OCI-LY3 (cell line): ENCODE measurements at regions not wholly inside any gene's neighbourhood (a gene's known extent, or its start where the extent isn't known, plus 50 kb on each side); places are given as distances from the start of the nearest gene placed in this dataset.

Experiments used
- H2AFZ ChIP-seq: fragments of 200-600, 300-600 bp; shearing (Covaris generic); 2 replicates; pipeline ENCODE4 v1.6.0; 2014; ENCODE audit warnings: antibody characterized with exemption, low read depth, low read length
- H3K27ac ChIP-seq: fragments of 200-600, 300-600 bp; sonication (generic); 2 replicates; pipeline ENCODE4 v1.5.1; 2014; ENCODE audit warnings: mild to moderate bottlenecking, low read length, moderate library complexity, mixed read lengths
- H3K27me3 ChIP-seq: fragments of 200-600, 300-600 bp; sonication (generic); 2 replicates; pipeline ENCODE4 v1.6.1; 2014; ENCODE audit warnings: low read depth, low read length, mixed read lengths
- H3K36me3 ChIP-seq: fragments of 200-600, 300-600 bp; sonication (generic); replicated peaks from 2 replicates; pipeline ENCODE3; 2014; ENCODE audit warnings: low read depth, low read length, mixed read lengths
- H3K4me1 ChIP-seq: fragments of 300-600, 200-600 bp; sonication (generic); 2 replicates; pipeline ENCODE4 v1.6.1; 2014; ENCODE audit warnings: low read length, mixed read lengths
- H3K4me2 ChIP-seq: fragments of 200-600, 300-600 bp; sonication (generic); 2 replicates; pipeline ENCODE4 v1.6.1; 2014; ENCODE audit warnings: low read length, mixed read lengths
- H3K4me3 ChIP-seq: fragments of 300-600, 200-600 bp; sonication (generic); 2 replicates; pipeline ENCODE4 v1.5.1; 2014; ENCODE audit warnings: antibody characterized with exemption, mild to moderate bottlenecking, low read length, moderate library complexity
- H3K79me2 ChIP-seq: fragments of 300-600, 200-600 bp; shearing (Covaris generic); 2 replicates; pipeline ENCODE4 v1.6.1; 2014; ENCODE audit warnings: mild to moderate bottlenecking, low read length, mixed read lengths
- H3K9ac ChIP-seq: fragments of 300-600, 200-600 bp; shearing (Covaris generic); 2 replicates; pipeline ENCODE4 v1.6.0; 2014; ENCODE audit warnings: mild to moderate bottlenecking, low read length, moderate library complexity
- H3K9me3 ChIP-seq: fragments of 200-600, 300-600 bp; shearing (Covaris generic); 2 replicates; pipeline ENCODE4 v1.6.1; 2014; ENCODE audit warnings: low read length, mixed read lengths; ENCODE audit not compliant: insufficient read depth
- H4K20me1 ChIP-seq: fragments of 200-600, 300-600 bp; sonication (generic); 2 replicates; pipeline ENCODE4 v1.6.1; 2016; ENCODE audit warnings: low read length, mixed read lengths; ENCODE audit not compliant: insufficient read depth
- CTCF ChIP-seq: fragments of 200-600, 300-600 bp; sonication (generic); IDR thresholded peaks from 2 replicates; pipeline ENCODE4 v1.5.1; 2014; ENCODE audit warnings: antibody characterized with exemption, low read length, low read depth
- EZH2phosphoT487 ChIP-seq: fragments of 200-600 bp; shearing (Covaris generic); IDR thresholded peaks from 2 replicates; pipeline ENCODE4 v1.6.1; 2018; ENCODE audit warnings: antibody characterized with exemption, mixed run types, low read depth

- H4K20me1 ChIP-seq, result no peaks in the 10 kb centered on the region
- H3K27me3 ChIP-seq, result no peaks in the 10 kb centered on the region
- H3K36me3 ChIP-seq, result no peaks in the 10 kb centered on the region
- no peak overlapping the region for H3K9ac ChIP-seq
- H3K27ac ChIP-seq, result no peak overlapping the region
- no peaks in the 10 kb centered on the region for H3K79me2 ChIP-seq
- H3K4me1 ChIP-seq, result no peaks in the 10 kb centered on the region
- H3K4me3 ChIP-seq, result no peak overlapping the region
- TF ChIP-seq CTCF (no peak), EZH2phosphoT487 (no peak)
- H3K4me2 ChIP-seq, result no peak overlapping the region
- H2AFZ ChIP-seq, result no peak overlapping the region
- no peaks in the 10 kb centered on the region for H3K9me3 ChIP-seq
Measured at GRCh38 chr4:175281894-175282293, 363.7 kb downstream of the ADAM29 start.

- Histone ChIP-seq H3K9me3 (no peaks in the 10 kb centered on the region), H3K36me3 (no peaks in the 10 kb centered on the region), H3K27ac (no peak overlapping the region), H3K4me2 (no peak overlapping the region), H3K27me3 (no peaks in the 10 kb centered on the region), H4K20me1 (no peaks in the 10 kb centered on the region), H3K4me1 (no peaks in the 10 kb centered on the region), H2AFZ (no peak overlapping the region), H3K4me3 (no peak overlapping the region), H3K79me2 (no peaks in the 10 kb centered on the region), H3K9ac (no peak overlapping the region)
- TF ChIP-seq EZH2phosphoT487 (no peak), CTCF (no peak)
Measured at GRCh38 chr4:175282407-175282806, 364.2 kb downstream of the ADAM29 start.

GRCh38 chr4:175290401-175290800, 372.2 kb downstream of the ADAM29 start:
- Histone ChIP-seq H3K9me3 (no peaks in the 10 kb centered on the region), H3K27ac (no peak overlapping the region), H3K4me1 (no peaks in the 10 kb centered on the region), H3K9ac (no peak overlapping the region), H3K4me3 (no peak overlapping the region), H3K27me3 (no peaks in the 10 kb centered on the region), H3K36me3 (no peaks in the 10 kb centered on the region), H3K4me2 (no peak overlapping the region), H4K20me1 (no peaks in the 10 kb centered on the region), H2AFZ (no peak overlapping the region), H3K79me2 (no peaks in the 10 kb centered on the region)
- TF ChIP-seq EZH2phosphoT487 (no peak), CTCF (no peak)

- H3K27me3 ChIP-seq, result no peaks in the 10 kb centered on the region
- no peaks in the 10 kb centered on the region for H3K79me2 ChIP-seq
- 0 out of 2 replicates have a peak overlapping the region, but pooled peaks have one; percentile 35 for H2AFZ ChIP-seq
- no peak overlapping the region for H3K4me2 ChIP-seq
- H3K36me3 ChIP-seq, result no peaks in the 10 kb centered on the region
- no peaks in the 10 kb centered on the region for H4K20me1 ChIP-seq
- TF ChIP-seq EZH2phosphoT487, result no peak
- no peak for TF ChIP-seq CTCF
- H3K4me3 ChIP-seq, result no peak overlapping the region
- H3K4me1 ChIP-seq, result no peaks in the 10 kb centered on the region
- H3K9ac ChIP-seq, result no peak overlapping the region
- no peaks in the 10 kb centered on the region for H3K9me3 ChIP-seq
- no peak overlapping the region for H3K27ac ChIP-seq
Measured at GRCh38 chr4:175297965-175298565, 379.9 kb downstream of the ADAM29 start.
